ENCODE measurements at regions not wholly inside any gene's neighbourhood (a gene's known extent, or its start where the extent isn't known, plus 50 kb on each side); places are given as distances from the start of the nearest gene placed in this dataset.

- TF ChIP-seq, protein P1, sequence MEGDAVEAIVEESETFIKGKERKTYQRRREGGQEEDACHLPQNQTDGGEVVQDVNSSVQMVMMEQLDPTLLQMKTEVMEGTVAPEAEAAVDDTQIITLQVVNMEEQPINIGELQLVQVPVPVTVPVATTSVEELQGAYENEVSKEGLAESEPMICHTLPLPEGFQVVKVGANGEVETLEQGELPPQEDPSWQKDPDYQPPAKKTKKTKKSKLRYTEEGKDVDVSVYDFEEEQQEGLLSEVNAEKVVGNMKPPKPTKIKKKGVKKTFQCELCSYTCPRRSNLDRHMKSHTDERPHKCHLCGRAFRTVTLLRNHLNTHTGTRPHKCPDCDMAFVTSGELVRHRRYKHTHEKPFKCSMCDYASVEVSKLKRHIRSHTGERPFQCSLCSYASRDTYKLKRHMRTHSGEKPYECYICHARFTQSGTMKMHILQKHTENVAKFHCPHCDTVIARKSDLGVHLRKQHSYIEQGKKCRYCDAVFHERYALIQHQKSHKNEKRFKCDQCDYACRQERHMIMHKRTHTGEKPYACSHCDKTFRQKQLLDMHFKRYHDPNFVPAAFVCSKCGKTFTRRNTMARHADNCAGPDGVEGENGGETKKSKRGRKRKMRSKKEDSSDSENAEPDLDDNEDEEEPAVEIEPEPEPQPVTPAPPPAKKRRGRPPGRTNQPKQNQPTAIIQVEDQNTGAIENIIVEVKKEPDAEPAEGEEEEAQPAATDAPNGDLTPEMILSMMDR (IDR thresholded peaks at IDR 0.05), result no peak
- no peak for TF ChIP-seq POLR2A (IDR thresholded peaks at IDR 0.05)
Measured at GRCh38 chr5:56419667-56420066, 186.5 kb upstream of the ANKRD55 start.

Data from testis (tissue), 2 donors.